ENCODE measurements at regions not wholly inside any gene's neighbourhood (a gene's known extent, or its start where the extent isn't known, plus 50 kb on each side); places are given as distances from the start of the nearest gene placed in this dataset.
"Not testable (repeated sequence)": the region's sequence is repeated elsewhere in the genome, so short reads cannot be mapped to it uniquely, and the experiment has no call there.

DNA sequence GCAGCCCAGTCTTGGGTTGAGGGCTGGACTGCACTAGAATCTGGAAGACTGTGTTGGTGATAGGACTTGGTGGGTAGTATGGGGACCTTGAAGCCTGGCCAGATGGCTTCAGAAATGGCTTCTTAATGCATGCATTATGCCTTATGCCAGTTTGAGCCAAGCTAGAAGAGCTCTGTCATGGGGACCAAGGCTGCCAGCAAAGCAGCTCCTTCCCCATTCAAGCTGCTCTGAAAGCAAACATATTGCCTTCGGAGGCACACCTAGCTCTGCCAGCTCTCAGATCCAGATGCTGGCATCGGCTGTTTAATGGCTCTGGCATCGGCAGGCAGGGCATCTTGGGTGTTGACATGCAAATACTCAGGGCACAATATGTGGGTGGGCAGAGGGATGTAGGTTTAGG is 59.0 kb upstream of the IGFBP5 start:
- Histone ChIP-seq H3K27me3 (ENCODE audit: low read depth) (no peaks in the 10 kb centered on the region), H3K36me3 (no peaks in the 10 kb centered on the region), H3K4me1 (peaks cover 12% of the 10 kb centered on the region), H3K4me3 (no peak overlapping the region), H3K9me3 (no peaks in the 10 kb centered on the region), H3K27ac (no peak overlapping the region)
- TF ChIP-seq, protein P1, sequence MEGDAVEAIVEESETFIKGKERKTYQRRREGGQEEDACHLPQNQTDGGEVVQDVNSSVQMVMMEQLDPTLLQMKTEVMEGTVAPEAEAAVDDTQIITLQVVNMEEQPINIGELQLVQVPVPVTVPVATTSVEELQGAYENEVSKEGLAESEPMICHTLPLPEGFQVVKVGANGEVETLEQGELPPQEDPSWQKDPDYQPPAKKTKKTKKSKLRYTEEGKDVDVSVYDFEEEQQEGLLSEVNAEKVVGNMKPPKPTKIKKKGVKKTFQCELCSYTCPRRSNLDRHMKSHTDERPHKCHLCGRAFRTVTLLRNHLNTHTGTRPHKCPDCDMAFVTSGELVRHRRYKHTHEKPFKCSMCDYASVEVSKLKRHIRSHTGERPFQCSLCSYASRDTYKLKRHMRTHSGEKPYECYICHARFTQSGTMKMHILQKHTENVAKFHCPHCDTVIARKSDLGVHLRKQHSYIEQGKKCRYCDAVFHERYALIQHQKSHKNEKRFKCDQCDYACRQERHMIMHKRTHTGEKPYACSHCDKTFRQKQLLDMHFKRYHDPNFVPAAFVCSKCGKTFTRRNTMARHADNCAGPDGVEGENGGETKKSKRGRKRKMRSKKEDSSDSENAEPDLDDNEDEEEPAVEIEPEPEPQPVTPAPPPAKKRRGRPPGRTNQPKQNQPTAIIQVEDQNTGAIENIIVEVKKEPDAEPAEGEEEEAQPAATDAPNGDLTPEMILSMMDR (IDR thresholded peaks at IDR 0.05): no peak
- no peak for DNase-seq
- intact Hi-C loops (cut with DNase I): no loop called here
- ATAC-seq: no peak

DNA sequence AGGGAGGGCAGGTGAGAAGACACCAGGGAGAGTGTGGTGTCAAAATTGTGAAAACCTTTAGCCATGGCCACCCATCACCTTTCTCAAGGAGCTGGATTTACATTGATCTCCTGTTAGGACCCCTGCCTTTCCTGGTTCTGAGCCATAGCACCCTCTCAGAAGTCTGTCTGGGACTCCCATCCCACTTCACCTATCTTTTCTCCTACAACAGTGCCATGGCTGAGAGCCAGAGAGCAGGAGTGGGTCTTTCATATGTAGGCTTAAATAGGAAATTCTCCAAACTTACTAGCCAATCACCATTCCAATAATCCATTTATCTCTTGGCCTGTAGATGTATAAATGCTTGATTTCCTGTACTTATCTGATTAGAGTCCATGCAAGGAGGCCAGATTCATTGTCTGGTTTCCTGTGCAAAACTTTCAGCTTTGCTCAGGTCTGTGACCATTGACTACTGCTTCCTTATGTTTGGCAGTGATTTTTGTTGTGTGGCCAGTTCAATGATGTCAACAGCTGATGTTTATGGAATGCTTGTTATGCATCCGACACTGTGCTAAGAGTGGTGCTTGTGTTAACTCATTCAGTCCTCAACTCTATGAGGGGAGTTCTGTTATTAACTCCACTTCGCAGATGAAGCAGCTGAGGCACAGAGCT is 57.6 kb upstream of the IGFBP5 start:
- DNase-seq (no peak), ATAC-seq (no peak)
- no peak overlapping the region for H3K27ac ChIP-seq
- TF ChIP-seq, protein P1 (IDR thresholded peaks at IDR 0.05): no peak
- no peak overlapping the region for H3K4me3 ChIP-seq
- H3K36me3 ChIP-seq: no peaks in the 10 kb centered on the region
- no peaks in the 10 kb centered on the region for H3K9me3 ChIP-seq
- intact Hi-C loops (cut with DNase I): no loop called here
- H3K4me1 ChIP-seq: peaks cover 12% of the 10 kb centered on the region
- no peaks in the 10 kb centered on the region for H3K27me3 ChIP-seq (ENCODE audit: low read depth)

DNA sequence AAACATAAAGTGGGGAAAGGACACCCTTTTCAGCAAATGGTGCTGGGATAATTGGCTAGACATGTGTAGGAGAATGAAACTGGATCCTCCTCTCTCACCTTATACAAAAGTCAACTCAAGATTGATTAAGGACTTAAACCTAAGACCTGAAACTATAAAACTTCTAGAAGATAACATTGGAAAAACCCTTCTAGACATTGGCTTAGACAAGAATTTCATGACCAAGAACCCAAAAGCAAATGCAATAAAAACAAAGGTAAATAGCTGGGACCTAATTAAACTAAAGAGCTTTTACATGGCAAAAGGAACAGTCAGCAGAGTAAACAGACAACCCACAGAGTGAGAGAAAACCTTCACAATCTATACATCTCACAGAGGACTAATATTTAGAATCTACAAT is 55.4 kb upstream of the IGFBP5 start:
- H3K27ac ChIP-seq; intact Hi-C loops (cut with DNase I); H3K9me3 ChIP-seq; ATAC-seq; H3K36me3 ChIP-seq; H3K4me3 ChIP-seq; DNase-seq; H3K27me3 ChIP-seq (ENCODE audit: low read depth): not testable (repeated sequence)
- peaks cover 12% of the 10 kb centered on the region for H3K4me1 ChIP-seq

DNA sequence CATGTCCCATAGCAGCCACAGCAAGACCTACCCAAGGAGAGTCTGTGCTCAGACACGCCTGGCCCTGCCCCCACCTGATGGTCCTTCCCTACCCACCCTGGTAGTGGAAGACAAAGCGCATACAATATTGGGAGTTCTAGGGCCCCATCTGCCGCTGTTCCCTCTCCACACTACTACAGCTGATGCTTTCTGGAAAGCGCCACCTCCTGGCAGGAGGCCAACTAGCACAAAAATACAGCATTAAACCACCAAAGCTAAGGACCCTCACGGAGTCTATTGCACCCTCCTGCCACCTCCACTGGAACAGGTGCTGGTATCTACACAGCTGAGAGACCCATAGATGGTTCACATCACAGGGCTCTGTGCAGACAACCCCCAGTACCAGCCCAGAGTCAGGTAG is 50.9 kb upstream of the IGFBP5 start:
- intact Hi-C loops (cut with DNase I): not testable (repeated sequence)

DNA sequence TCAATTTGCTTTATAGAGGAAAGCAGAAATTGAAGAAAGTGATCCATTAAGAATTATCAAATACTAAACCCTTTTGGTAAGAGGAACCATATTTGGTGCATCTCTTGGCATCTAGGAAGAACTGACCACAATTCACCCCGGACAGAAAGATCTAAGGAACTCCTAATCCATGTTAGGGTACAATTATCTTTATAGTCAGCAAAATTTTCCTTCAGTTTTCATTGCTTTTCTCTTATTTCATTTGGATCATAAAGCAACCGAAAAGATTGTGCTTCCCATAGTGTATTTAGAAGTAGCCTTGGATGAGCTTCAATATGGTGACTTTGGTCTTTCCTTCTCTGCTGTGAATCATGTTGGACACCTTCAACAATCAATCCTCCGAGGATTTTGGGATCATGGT is 50.1 kb upstream of the IGFBP5 start:
- H3K4me3 ChIP-seq: no peak overlapping the region
- ATAC-seq (no peak), DNase-seq (no peak)

More for the DNA sequence above, 50.9 kb upstream of the IGFBP5 start:
- H3K27me3 ChIP-seq (ENCODE audit: low read depth); H3K27ac ChIP-seq; H3K9me3 ChIP-seq; H3K4me3 ChIP-seq; H3K36me3 ChIP-seq; ATAC-seq; H3K4me1 ChIP-seq; DNase-seq: not testable (repeated sequence)

More for the DNA sequence above, 50.1 kb upstream of the IGFBP5 start:
- no peaks in the 10 kb centered on the region for H3K9me3 ChIP-seq
- H3K27me3 ChIP-seq (ENCODE audit: low read depth): no peaks in the 10 kb centered on the region
- H3K36me3 ChIP-seq: no peaks in the 10 kb centered on the region
- TF ChIP-seq, protein P1 (IDR thresholded peaks at IDR 0.05): no peak
- no peak overlapping the region for H3K27ac ChIP-seq
- peaks cover 16% of the 10 kb centered on the region for H3K4me1 ChIP-seq
- intact Hi-C loops (cut with DNase I): no loop called here
